Activated T-cell treated with anti-CD3 and anti-CD28 coated beads for 4 hours (primary cell): ENCODE measurements at regions not wholly inside any gene's neighbourhood (a gene's known extent, or its start where the extent isn't known, plus 50 kb on each side); places are given as distances from the start of the nearest gene placed in this dataset.

Source experiments
- DNase-seq: peaks from one replicate; pipeline ENCODE4 v3.0.0-alpha.2; 2020

- no peak for DNase-seq
These were observed 59.6 kb upstream of the C1GALT1 start for GRCh38 chr7:7122701-7123281.

- DNase-seq: no peak
These were observed 56.4 kb upstream of the C1GALT1 start for GRCh38 chr7:7125963-7126362.

DNA sequence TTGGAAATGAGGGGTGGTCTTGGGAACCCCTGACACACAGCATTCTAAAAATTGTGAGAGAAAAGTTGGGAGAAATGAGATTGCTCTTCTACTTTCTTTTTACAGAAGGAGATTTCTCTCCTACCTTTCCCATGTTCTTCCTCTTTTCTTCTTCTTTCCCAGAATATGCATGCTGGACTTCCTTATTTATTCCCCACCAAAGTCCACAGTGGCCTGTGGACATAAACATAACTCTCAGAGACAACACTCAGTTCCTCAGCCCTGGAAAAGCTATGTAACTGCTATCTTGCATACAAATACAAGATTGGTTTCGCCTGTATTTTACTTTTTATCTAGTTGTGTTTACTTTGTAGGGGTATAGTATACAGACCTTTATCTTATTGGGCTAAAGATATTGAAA lies 54.6 kb upstream of the C1GALT1 start:
- no peak for DNase-seq

DNA sequence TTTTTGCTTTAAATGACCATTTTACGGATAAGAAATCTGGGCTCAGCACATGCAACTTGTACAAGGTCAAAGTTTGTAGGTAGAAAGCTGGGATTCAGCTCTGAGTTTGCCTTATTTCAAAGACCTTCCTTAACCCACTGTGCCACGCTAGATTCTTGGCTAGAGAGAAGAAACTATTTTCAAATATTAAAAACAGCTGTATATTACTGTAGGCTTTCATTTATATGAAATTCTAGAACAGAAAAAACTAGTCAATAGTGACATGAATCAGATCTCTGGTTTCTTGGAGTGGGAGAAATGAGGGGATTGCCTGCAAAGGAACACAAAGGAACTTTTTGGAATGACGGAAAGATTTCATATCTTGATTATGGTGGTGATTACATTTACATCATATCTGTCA lies 53.0 kb upstream of the C1GALT1 start:
- no peak for DNase-seq

DNA sequence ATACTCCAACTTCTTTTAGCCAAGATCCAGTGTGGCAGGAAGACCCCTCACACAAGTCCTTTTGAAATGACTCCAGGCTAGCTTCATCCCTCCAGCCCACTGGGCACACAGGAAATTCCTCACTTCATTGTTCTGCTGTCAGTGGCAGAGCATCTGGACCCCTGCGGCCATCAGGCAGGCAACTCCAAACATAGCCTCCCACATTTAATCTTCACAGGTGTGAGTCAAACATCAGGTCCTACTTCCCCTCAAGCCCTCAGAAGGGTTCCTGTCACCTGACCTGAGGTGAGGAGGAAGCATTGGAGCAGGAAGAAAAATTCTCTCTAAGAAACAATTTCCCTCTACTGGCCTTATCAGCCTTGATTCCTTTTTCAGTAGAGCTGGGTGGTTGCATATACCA lies 51.1 kb upstream of the C1GALT1 start:
- no peak for DNase-seq
